Ishikawa (cell line): ENCODE measurements at regions not wholly inside any gene's neighbourhood (a gene's known extent, or its start where the extent isn't known, plus 50 kb on each side); places are given as distances from the start of the nearest gene placed in this dataset.

Source experiments
- CEBPB ChIP-seq: IDR thresholded peaks from 2 replicates; pipeline ENCODE4 v1.6.1; 2012
- CREB1 ChIP-seq: IDR thresholded peaks from 2 replicates; pipeline ENCODE4 v1.6.1; 2012; ENCODE audit warnings: low read depth
- EGR1 ChIP-seq: IDR thresholded peaks from 2 replicates; pipeline ENCODE4 v1.6.1; 2012
- EP300 ChIP-seq: IDR thresholded peaks from 2 replicates; pipeline ENCODE4 v1.6.1; 2012; ENCODE audit warnings: borderline replicate concordance
- FOXM1 ChIP-seq: IDR thresholded peaks from 2 replicates; pipeline ENCODE4 v1.6.1; 2012; ENCODE audit warnings: low read depth, borderline replicate concordance
- MAX ChIP-seq: IDR thresholded peaks from 2 replicates; pipeline ENCODE4 v1.6.1; 2012
- NFIC ChIP-seq: IDR thresholded peaks from 2 replicates; pipeline ENCODE4 v1.6.1; 2012
- RAD21 ChIP-seq: IDR thresholded peaks from 2 replicates; pipeline ENCODE4 v1.6.1; 2012; ENCODE audit warnings: low read depth
- REST ChIP-seq: IDR thresholded peaks from 2 replicates; pipeline ENCODE4 v1.6.1; 2012; ENCODE audit warnings: low read depth, mild to moderate bottlenecking
- TAF1 ChIP-seq: IDR thresholded peaks from 2 replicates; pipeline ENCODE4 v1.6.1; 2012; ENCODE audit warnings: low read depth, mild to moderate bottlenecking
- TCF12 ChIP-seq: IDR thresholded peaks from 2 replicates; pipeline ENCODE4 v1.6.1; 2012; ENCODE audit warnings: low read depth
- TEAD4 ChIP-seq: IDR thresholded peaks from 2 replicates; pipeline ENCODE4 v1.6.1; 2012
- YY1 ChIP-seq: IDR thresholded peaks from 2 replicates; pipeline ENCODE4 v1.6.1; 2012; ENCODE audit warnings: low read depth
- ZBTB7A ChIP-seq: IDR thresholded peaks from 2 replicates; pipeline ENCODE4 v1.6.1; 2012; ENCODE audit warnings: low read depth
- TF ChIP-seq, protein P1 (sequence below): IDR thresholded peaks from 2 replicates; pipeline ENCODE4 v1.6.1; 2012

DNA sequence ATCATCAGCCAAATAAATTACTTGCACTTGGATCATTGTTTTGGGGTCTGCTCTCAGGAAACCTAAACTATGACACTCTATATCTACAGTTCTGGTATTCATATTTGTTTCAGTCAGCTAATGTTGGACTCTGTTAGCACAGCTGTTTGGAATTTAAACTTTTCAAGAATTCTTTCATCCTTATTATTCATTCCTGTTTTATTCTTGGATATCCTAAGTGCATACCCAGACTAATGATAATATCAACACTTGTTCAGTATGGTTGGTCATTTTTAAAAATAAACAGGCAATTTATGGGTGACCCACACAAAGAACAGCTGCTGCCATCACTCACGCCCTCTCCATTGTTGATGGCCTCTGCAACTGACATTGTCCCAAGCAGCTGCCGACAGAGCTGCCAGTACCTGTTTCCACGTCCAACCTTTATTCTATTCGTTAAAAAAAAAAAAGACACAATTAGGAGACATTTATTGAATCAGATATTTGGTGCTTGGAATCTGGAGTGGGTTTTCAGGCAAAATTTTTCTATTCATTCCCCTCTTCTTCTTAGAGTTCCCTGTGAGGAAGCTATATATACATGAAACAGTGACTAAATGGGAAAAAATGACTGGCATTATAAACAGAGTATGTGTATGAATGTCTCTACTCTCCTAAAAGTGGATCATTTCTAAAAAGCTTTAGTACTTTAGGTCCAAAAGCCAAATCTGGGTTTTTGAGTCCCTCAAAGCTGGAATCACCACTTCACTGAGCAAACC is 252.1 kb upstream of the NAV3 start:
- TF ChIP-seq ZBTB7A (no peak), RAD21 (no peak), REST (no peak), FOXM1 (no peak), MAX (no peak), EGR1 (no peak), TEAD4 (no peak)
- TF ChIP-seq, protein P1, sequence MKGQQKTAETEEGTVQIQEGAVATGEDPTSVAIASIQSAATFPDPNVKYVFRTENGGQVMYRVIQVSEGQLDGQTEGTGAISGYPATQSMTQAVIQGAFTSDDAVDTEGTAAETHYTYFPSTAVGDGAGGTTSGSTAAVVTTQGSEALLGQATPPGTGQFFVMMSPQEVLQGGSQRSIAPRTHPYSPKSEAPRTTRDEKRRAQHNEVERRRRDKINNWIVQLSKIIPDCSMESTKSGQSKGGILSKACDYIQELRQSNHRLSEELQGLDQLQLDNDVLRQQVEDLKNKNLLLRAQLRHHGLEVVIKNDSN, result no peak

- TF ChIP-seq, protein P1, result no peak
Measured at GRCh38 chr12:77577791-77578190, 252.9 kb upstream of the NAV3 start.

GRCh38 chr12:77575376-77575919 is 255.2 kb upstream of the NAV3 start:
- TF ChIP-seq YY1, result no peak
- TF ChIP-seq CREB1, result no peak
- TF ChIP-seq, protein P1, result no peak
- TF ChIP-seq EP300, result no peak
- no peak for TF ChIP-seq TEAD4
- TF ChIP-seq ZBTB7A, result no peak
- no peak for TF ChIP-seq MAX
- TF ChIP-seq TCF12, result no peak
- TF ChIP-seq REST, result no peak
- no peak for TF ChIP-seq TAF1
- no peak for TF ChIP-seq NFIC
- no peak for TF ChIP-seq CEBPB
- no peak for TF ChIP-seq FOXM1
- TF ChIP-seq RAD21, result no peak
- no peak for TF ChIP-seq EGR1

- TF ChIP-seq TEAD4 (no peak), TAF1 (no peak), EP300 (no peak)
Measured at GRCh38 chr12:77572371-77572770, 258.3 kb upstream of the NAV3 start.

GRCh38 chr12:77571768-77572167 is 258.9 kb upstream of the NAV3 start:
- TF ChIP-seq CREB1 (no peak), ZBTB7A (no peak), FOXM1 (no peak), NFIC (no peak), TAF1 (no peak), MAX (no peak), EGR1 (no peak), REST (no peak), RAD21 (no peak), TEAD4 (no peak), TCF12 (no peak), YY1 (no peak)
- TF ChIP-seq, protein P1, result no peak
